ENCODE measurements at regions not wholly inside any gene's neighbourhood (a gene's known extent, or its start where the extent isn't known, plus 50 kb on each side); places are given as distances from the start of the nearest gene placed in this dataset.
"Not testable (repeated sequence)": the region's sequence is repeated elsewhere in the genome, so short reads cannot be mapped to it uniquely, and the experiment has no call there.

GRCh38 chr14:105646175-105646574, 119.8 kb downstream of the TMEM121 start:
- intact Hi-C loops (cut with DNase I; ENCODE audit: low total_unique reads) = no loop called here
- H3K4me1 ChIP-seq = no peaks in the 10 kb centered on the region

GRCh38 chr14:105646711-105647281, 120.4 kb downstream of the TMEM121 start:
- H3K27me3 ChIP-seq; H3K9me3 ChIP-seq; H3K4me3 ChIP-seq; intact Hi-C loops (cut with DNase I; ENCODE audit: low total_unique reads); H3K36me3 ChIP-seq; DNase-seq; H3K4me1 ChIP-seq; H3K27ac ChIP-seq: not testable (repeated sequence)

More at GRCh38 chr14:105646175-105646574, 119.8 kb downstream of the TMEM121 start:
- Histone ChIP-seq H3K27ac (no peak overlapping the region), H3K36me3 (no peaks in the 10 kb centered on the region), H3K27me3 (no peaks in the 10 kb centered on the region), H3K9me3 (no peaks in the 10 kb centered on the region), H3K4me3 (no peak overlapping the region)
- DNase-seq = no peak
- TF ChIP-seq CTCF (IDR thresholded peaks at IDR 0.05) = no peak
- TF ChIP-seq POLR2A (IDR thresholded peaks at IDR 0.05) = no peak

- H3K27ac ChIP-seq; H3K4me1 ChIP-seq; H3K36me3 ChIP-seq; DNase-seq; H3K4me3 ChIP-seq; H3K27me3 ChIP-seq; H3K9me3 ChIP-seq; intact Hi-C loops (cut with DNase I; ENCODE audit: low total_unique reads): not testable (repeated sequence)
These were observed 121.0 kb downstream of the TMEM121 start for GRCh38 chr14:105647426-105647783.

- H3K4me1 ChIP-seq = no peaks in the 10 kb centered on the region
- H3K27ac ChIP-seq = no peak overlapping the region
- H3K9me3 ChIP-seq = no peaks in the 10 kb centered on the region
- no peaks in the 10 kb centered on the region for H3K27me3 ChIP-seq
- intact Hi-C loops (cut with DNase I; ENCODE audit: low total_unique reads) = no loop called here
- no peaks in the 10 kb centered on the region for H3K36me3 ChIP-seq
- DNase-seq = no peak
- H3K4me3 ChIP-seq = no peak overlapping the region
- TF ChIP-seq POLR2A (IDR thresholded peaks at IDR 0.05) = no peak
- no peak for TF ChIP-seq CTCF (IDR thresholded peaks at IDR 0.05)
These were observed 121.6 kb downstream of the TMEM121 start for GRCh38 chr14:105647784-105648608.

- H3K9me3 ChIP-seq; intact Hi-C loops (cut with DNase I; ENCODE audit: low total_unique reads); H3K4me3 ChIP-seq; H3K27ac ChIP-seq; DNase-seq; H3K27me3 ChIP-seq; H3K4me1 ChIP-seq; H3K36me3 ChIP-seq: not testable (repeated sequence)
These were observed 122.5 kb downstream of the TMEM121 start for GRCh38 chr14:105648609-105649535.

- H3K27ac ChIP-seq; H3K4me3 ChIP-seq; intact Hi-C loops (cut with DNase I; ENCODE audit: low total_unique reads); H3K9me3 ChIP-seq; H3K4me1 ChIP-seq; H3K36me3 ChIP-seq; DNase-seq; H3K27me3 ChIP-seq: not testable (repeated sequence)
These were observed 125.9 kb downstream of the TMEM121 start for GRCh38 chr14:105652317-105652716.

- H3K36me3 ChIP-seq; H3K9me3 ChIP-seq; H3K27me3 ChIP-seq; H3K4me1 ChIP-seq; H3K4me3 ChIP-seq; H3K27ac ChIP-seq; intact Hi-C loops (cut with DNase I; ENCODE audit: low total_unique reads); DNase-seq: not testable (repeated sequence)
These were observed 127.5 kb downstream of the TMEM121 start for GRCh38 chr14:105653921-105654320.

GRCh38 chr14:105659255-105659654, 132.9 kb downstream of the TMEM121 start:
- H3K4me1 ChIP-seq; H3K27ac ChIP-seq; H3K27me3 ChIP-seq; intact Hi-C loops (cut with DNase I; ENCODE audit: low total_unique reads); H3K4me3 ChIP-seq; H3K9me3 ChIP-seq; H3K36me3 ChIP-seq; DNase-seq: not testable (repeated sequence)
